DND-41 (cell line): ENCODE measurements at regions not wholly inside any gene's neighbourhood (a gene's known extent, or its start where the extent isn't known, plus 50 kb on each side); places are given as distances from the start of the nearest gene placed in this dataset.

Source experiments
- ATAC-seq: fragments of 200-7000 bp; cut with Tn5 transposase; 3 replicates; pipeline ENCODE4 v1.9.1; 2021; ENCODE audit warnings: low read depth; ENCODE audit not compliant: insufficient read depth
- DNase-seq: peaks from one replicate; pipeline ENCODE4 v3.0.0-alpha.2; 2020
- H2AFZ ChIP-seq: 2 replicates; pipeline ENCODE4 v1.6.0; 2012; ENCODE audit warnings: low read depth, low read length
- H3K27ac ChIP-seq: 2 replicates; pipeline ENCODE4 v1.5.1; 2012; ENCODE audit warnings: low read length, inconsistent platforms
- H3K27me3 ChIP-seq: fragments of 200-600 bp; sonication (generic); 2 replicates; pipeline ENCODE4 v1.6.0; 2012; ENCODE audit warnings: low read length, mild to moderate bottlenecking, inconsistent platforms; ENCODE audit not compliant: insufficient read depth, poor library complexity
- H3K36me3 ChIP-seq: 2 replicates; pipeline ENCODE4 v1.5.1; 2012; ENCODE audit warnings: low read length, inconsistent platforms; ENCODE audit not compliant: insufficient read depth
- H3K4me1 ChIP-seq: 2 replicates; pipeline ENCODE4 v1.5.1; 2012; ENCODE audit warnings: mild to moderate bottlenecking, low read length; ENCODE audit not compliant: insufficient read depth
- H3K4me2 ChIP-seq: 2 replicates; pipeline ENCODE4 v1.6.0; 2012; ENCODE audit warnings: mild to moderate bottlenecking, moderate library complexity, low read length, inconsistent platforms; ENCODE audit not compliant: insufficient read depth
- H3K4me3 ChIP-seq, 2 experiments: fragments of 200-600 bp in 1 of 2; shearing (Covaris generic) in 1 of 2; 2 replicates each; pipeline ENCODE4 v1.5.1; 2012 to 2016; ENCODE audit warnings: inconsistent platforms in 2 of 2, low read length in 2 of 2, mild to moderate bottlenecking in 2 of 2, low read depth in 1 of 2, moderate library complexity in 1 of 2
- H3K79me2 ChIP-seq: 2 replicates; pipeline ENCODE4 v1.6.0; 2012; ENCODE audit warnings: low read length, inconsistent platforms; ENCODE audit not compliant: insufficient read depth
- H3K9ac ChIP-seq: 2 replicates; pipeline ENCODE4 v1.6.0; 2012; ENCODE audit warnings: low read depth, mild to moderate bottlenecking, inconsistent platforms, low read length, moderate library complexity
- H3K9me3 ChIP-seq: 2 replicates; pipeline ENCODE4 v1.5.1; 2012; ENCODE audit warnings: low read length, moderate library complexity, mild to moderate bottlenecking, inconsistent platforms; ENCODE audit not compliant: insufficient read depth, severe bottlenecking
- H4K20me1 ChIP-seq: 2 replicates; pipeline ENCODE4 v1.6.0; 2012; ENCODE audit warnings: low read length; ENCODE audit not compliant: insufficient read depth
- CTCF ChIP-seq: IDR thresholded peaks from 2 replicates; pipeline ENCODE4 v1.5.1; 2012; ENCODE audit warnings: borderline replicate concordance, low read length, moderate library complexity, mild to moderate bottlenecking; ENCODE audit not compliant: poor library complexity, severe bottlenecking; ENCODE audit errors: extremely low read depth
- EZH2 ChIP-seq: IDR thresholded peaks from 3 replicates; pipeline ENCODE4 v1.6.1; 2012; ENCODE audit warnings: borderline replicate concordance, low read depth, mild to moderate bottlenecking, moderate library complexity, low read length, inconsistent platforms; ENCODE audit not compliant: severe bottlenecking

GRCh38 chr16:52237823-52238222 is 309.1 kb downstream of the TOX3 start:
- Histone ChIP-seq H3K4me1 (no peaks in the 10 kb centered on the region), H4K20me1 (no peaks in the 10 kb centered on the region), H3K36me3 (no peaks in the 10 kb centered on the region), H2AFZ (no peak overlapping the region), H3K4me2 (no peak overlapping the region), H3K9ac (no peak overlapping the region), H3K79me2 (no peaks in the 10 kb centered on the region), H3K27ac (no peak overlapping the region), H3K4me3 (no peak overlapping the region), H3K27me3 (peaks cover 2% of the 10 kb centered on the region), H3K9me3 (no peaks in the 10 kb centered on the region)
- ATAC-seq (no peak), DNase-seq (no peak)
- TF ChIP-seq CTCF (no peak), EZH2 (no peak)

GRCh38 chr16:52235186-52235585 is 311.8 kb downstream of the TOX3 start:
- no peak overlapping the region for H3K27ac ChIP-seq
- ATAC-seq = no peak
- TF ChIP-seq EZH2 (no peak), CTCF (no peak)
- no peaks in the 10 kb centered on the region for H3K4me1 ChIP-seq
- no peaks in the 10 kb centered on the region for H3K79me2 ChIP-seq
- H3K27me3 ChIP-seq = peaks cover 2% of the 10 kb centered on the region
- no peak overlapping the region for H3K4me2 ChIP-seq
- no peak overlapping the region for H2AFZ ChIP-seq
- no peak overlapping the region for H3K4me3 ChIP-seq
- DNase-seq = no peak
- no peaks in the 10 kb centered on the region for H3K36me3 ChIP-seq
- no peaks in the 10 kb centered on the region for H4K20me1 ChIP-seq
- no peaks in the 10 kb centered on the region for H3K9me3 ChIP-seq
- no peak overlapping the region for H3K9ac ChIP-seq

- no peak for ATAC-seq
- Histone ChIP-seq H3K4me2 (no peak overlapping the region), H3K36me3 (no peaks in the 10 kb centered on the region), H3K4me1 (no peaks in the 10 kb centered on the region), H4K20me1 (no peaks in the 10 kb centered on the region), H3K27ac (no peak overlapping the region), H3K9ac (no peak overlapping the region), H3K27me3 (peaks cover 2% of the 10 kb centered on the region), H3K4me3 (no peak overlapping the region), H3K79me2 (no peaks in the 10 kb centered on the region), H3K9me3 (no peaks in the 10 kb centered on the region), H2AFZ (no peak overlapping the region)
- DNase-seq = no peak
- TF ChIP-seq EZH2 (no peak), CTCF (no peak)
Observed at GRCh38 chr16:52234626-52235025, 312.3 kb downstream of the TOX3 start.

- no peaks in the 10 kb centered on the region for H4K20me1 ChIP-seq
- ATAC-seq = no peak
- no peak overlapping the region for H3K27ac ChIP-seq
Observed at GRCh38 chr16:52229471-52229870, 317.5 kb downstream of the TOX3 start.

More at GRCh38 chr16:52229471-52229870, 317.5 kb downstream of the TOX3 start:
- no peak for DNase-seq
- no peak overlapping the region for H3K4me3 ChIP-seq
- no peaks in the 10 kb centered on the region for H3K9me3 ChIP-seq
- H3K4me2 ChIP-seq = no peak overlapping the region
- H3K9ac ChIP-seq = no peak overlapping the region
- no peaks in the 10 kb centered on the region for H3K27me3 ChIP-seq
- TF ChIP-seq CTCF = no peak
- no peak for TF ChIP-seq EZH2
- H2AFZ ChIP-seq = no peak overlapping the region
- no peaks in the 10 kb centered on the region for H3K4me1 ChIP-seq
- H3K79me2 ChIP-seq = no peaks in the 10 kb centered on the region
- no peaks in the 10 kb centered on the region for H3K36me3 ChIP-seq
